DMS 273 (cell line): ENCODE measurements at regions not wholly inside any gene's neighbourhood (a gene's known extent, or its start where the extent isn't known, plus 50 kb on each side); places are given as distances from the start of the nearest gene placed in this dataset.

Source experiments
- DNase-seq: peaks from one replicate; lab custom pipeline; 2025; ENCODE audit not compliant: unreplicated experiment; lab: John Stamatoyannopoulos, UW

DNA sequence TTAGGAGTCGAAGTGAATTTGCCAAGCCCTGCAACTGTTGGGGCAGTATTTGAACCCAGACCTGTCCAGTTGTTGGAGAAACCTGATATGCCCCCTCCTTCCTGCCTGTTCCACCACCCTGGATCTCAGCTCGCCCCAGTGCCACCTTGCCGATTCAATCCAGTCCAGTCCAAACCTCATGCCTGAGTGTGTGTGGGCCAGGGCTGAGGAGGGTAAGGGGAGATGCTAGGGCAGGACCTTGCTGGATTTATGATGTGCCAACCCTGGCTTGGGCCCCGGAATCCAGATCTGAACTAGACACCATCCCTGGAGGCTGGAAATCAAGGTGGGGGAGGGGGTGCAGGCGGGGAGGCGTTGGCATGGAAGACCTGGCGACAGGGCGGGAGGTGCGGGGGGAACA is 98.9 kb upstream of the WNT4 start:
- DNase-seq: no peak

DNA sequence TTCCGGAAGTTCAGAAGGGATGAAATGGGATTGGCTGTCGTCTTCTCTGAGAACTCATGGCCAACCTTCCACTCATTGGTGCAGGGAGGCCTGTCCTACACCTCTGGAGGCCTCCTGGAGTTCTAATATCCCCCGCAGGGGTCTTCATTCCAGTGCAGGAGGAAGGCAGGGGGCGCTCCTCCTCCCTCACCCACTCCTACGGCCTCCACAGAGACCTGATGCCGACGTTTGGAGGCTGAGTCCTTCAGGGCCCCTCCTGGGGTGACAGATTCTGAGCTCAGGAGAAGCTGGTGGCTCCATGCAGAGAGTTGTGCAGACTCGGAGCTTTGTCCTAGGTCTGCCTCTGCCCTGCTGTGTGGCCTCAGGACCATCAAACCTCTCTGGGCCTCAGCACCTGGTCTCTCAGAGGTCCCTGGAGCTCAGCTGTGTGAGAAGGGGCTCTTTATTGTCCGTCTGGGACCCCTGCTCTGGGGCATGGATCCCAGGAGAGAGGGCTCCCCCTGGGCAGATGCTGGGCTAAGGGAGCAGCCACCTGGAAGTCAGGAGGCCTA is 102.3 kb upstream of the WNT4 start:
- no peak for DNase-seq

DNA sequence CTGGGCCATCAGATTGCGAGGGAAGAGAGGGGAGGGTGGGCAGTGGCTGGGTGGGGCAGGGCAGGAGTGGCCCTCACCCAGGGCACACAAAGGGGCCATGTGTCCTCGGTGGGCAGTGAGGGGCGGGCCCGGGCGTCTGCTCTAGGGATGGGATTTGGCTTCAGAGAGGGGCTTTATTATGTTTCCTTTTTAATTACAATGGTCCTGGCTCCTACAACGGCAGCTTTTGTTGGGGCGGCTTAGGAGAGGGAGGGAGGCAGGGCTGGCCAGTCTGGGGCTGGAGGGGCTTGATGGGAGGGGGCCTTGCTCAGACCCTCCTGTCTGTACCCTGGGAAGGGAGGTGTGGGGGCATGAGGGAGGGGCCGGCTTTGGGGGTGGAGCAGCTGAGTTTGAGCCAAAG is 102.8 kb upstream of the WNT4 start:
- no peak for DNase-seq

DNA sequence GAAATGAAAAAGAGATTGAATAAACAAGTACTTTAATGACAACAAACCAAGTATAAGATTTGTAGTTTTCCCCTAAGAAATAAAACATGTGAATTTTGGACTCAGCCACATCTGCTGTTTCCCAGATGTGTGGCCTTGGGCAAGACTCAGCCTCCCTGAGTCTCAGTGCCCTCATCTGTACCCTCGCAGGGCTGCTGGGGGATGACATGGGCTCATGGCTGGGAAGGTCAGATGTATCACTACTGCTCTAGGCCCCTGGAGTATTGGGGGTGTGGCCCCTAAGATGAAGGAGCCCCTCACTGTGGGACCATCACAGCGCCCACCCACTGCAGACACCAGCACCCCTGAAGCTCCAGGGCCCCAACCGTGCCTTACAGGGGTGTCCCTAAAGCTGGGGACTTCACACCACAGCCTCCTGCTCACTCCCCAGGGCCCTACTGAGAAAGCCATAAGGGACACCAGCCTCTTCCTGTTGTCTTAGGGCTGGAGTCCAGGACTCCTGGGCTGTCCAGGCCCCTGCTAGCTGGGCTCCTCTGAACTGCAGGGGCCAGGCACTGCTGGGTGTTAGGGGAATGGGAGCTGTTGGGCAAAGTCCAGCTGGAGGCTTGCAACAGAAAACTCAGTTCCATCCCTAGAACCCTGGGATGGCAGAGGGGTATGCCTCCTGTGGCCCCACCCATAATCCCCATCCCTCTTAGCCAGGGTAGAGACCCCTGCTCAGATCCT is 104.0 kb upstream of the WNT4 start:
- DNase-seq: no peak

DNA sequence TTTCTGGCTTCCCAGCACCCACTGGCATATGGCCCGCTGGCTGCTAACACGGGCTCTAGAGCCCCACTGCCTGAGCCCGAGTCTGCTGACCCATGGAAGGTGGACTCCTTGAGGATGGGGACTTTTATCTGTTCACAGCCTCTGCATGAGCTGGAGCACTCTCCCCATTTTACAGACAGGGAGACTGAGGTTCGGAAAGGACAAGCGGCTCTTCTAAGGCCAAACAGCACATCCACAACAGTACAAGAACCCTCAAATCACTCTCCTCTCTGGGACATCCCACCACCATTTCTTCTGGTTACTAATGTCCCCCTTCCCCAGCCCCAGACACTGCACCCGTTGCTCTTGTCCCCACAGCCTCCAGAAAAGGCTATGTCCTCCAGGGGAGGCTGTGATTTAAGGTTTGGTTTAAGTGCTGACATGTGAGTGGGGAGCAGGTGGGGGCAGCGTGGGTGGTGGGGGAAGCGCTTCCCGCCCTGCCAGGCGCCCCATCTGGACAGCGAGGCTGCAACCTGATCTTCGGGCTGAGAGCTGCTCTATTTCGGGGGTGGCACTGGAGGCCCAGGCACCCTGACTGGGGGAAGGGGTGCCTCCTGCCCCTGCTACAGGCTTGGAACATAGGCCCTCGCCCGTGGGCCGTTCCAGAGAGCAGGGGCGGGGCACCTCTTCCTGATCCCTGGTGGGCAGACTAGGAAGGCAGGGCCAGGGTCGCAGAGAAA is 104.8 kb upstream of the WNT4 start:
- peak; percentile 86 for DNase-seq

DNA sequence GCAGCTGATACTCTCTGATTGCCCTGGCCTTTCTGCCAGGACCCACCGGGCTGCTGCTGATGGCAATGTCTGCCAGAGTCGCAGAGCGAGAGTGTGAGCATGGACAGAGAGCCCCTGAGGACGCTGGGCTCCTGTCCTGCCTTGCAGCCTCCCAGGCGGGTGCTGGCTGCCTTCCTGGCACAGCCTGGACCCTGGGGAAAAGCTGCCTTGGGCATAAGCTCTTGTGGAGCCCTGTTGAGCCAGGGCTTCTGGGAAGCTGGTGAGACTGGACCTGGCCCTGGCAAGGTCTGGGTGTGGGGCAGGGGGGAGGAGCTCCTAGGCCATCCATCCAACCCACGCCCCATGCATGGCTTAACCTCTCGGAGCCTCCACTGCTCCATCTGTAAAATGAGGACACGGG is 105.8 kb upstream of the WNT4 start:
- DNase-seq: no peak

DNA sequence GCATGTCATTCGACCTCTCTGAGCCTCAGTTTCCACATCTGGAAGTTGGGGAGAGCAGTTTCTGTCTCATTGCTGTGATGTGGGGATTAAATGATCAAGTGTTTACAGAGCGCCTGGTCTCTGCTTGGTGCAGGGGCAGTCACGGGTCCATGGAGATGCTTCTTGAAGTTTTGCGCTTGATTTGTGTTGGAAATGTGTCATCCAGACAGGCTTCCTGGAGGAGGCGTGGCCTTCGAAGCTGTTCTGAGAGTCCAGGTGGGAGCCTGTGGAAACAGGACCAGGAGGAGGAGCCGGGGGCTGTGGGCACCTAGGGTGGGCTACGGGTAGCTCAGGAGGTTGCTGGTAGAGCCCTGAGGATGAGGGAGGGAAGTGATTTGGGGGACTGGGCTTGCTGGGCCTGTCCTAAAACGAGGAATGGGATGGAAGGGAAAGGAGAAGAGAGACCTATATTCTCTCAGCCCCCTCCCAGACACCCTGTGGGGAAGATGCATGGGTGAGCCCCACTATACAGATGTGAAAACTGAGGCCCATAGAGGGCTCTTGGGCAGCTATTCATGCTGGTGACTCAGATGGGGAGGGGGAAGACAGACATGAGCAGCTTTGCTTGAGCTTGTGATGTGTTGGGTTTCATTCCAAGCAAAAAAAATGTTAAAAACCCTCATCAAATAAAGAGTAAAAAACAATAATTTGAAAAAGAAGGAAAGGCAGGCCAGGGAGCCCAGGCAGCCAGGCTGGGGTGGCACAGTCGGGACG is 107.2 kb upstream of the WNT4 start:
- DNase-seq: no peak

DNA sequence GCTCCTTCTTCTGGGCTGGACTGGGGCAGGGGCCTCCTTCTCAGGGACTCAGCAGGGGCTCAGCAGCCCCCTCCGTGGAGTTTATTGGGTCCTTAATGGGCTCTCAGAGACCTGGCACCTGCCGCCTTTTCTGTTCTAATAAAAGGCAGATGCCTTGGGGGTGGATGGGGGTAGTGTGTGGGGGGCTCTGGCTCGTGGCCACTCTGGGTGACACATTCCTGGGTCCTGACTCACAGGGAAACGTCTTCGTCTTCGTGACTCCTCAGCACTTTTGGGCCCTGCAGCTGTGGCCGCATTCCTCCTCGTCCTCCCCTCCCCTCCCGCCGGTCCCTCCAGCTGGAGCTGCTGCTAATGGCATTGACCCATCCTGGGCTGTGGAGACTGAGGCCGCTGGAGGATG is 107.8 kb upstream of the WNT4 start:
- peak; percentile 22 for DNase-seq

DNA sequence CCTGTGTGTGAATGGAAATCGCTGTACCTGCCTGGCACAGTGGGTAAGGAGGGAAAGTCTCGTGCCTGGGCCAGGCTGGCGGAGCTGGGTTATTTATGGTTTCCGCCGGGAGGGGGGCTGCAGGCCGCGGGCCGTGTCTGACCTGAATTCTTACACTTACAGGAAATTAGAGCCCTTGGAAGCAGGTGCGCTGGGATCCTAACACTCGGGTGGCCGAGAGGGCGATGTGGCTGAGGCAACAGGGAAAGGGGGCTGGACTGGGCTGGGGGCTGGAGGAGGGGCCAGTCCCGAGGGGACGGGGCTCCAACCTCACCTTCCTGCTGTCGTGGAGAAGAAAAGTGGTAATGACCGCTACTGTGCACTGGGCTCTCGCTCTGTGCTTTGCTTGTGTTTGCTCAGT is 109.4 kb upstream of the WNT4 start:
- no peak for DNase-seq

DNA sequence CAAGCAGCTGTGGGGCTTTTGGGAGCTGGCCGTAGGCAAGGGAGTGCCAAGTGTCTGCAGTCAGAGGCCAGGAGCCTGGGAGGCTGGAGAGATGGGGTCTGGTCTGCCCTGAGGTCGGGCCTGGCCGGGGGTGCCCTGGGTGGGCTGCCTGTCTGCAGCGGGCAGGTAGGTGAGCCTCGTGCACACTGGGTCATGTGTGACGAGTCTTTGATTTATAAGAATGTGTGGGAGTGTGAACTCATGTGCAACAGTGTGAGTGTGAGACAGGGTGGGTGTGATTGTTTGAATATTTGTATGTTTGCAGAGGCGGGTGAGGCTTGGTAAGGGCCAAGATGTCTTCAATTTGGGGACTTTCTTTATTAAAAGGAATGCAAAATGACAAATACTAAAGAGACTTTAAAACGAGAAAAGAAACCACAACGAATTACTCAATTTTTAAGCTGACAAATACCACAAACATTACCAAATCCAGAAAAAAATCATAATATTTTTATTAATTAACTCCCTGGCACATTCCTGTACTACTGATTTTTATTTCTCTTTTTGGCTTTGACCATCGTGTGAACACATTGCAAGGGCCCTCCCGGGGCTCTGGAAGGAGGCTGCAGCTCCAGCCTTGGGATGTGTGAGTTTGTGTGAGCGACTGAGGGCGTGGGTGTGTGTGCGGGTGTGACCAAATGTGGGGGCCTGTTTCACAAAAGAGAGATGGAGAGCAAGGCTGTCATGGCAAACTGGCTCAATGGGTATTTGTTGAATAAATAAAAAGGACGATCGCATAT is 110.3 kb upstream of the WNT4 start:
- DNase-seq: no peak

DNA sequence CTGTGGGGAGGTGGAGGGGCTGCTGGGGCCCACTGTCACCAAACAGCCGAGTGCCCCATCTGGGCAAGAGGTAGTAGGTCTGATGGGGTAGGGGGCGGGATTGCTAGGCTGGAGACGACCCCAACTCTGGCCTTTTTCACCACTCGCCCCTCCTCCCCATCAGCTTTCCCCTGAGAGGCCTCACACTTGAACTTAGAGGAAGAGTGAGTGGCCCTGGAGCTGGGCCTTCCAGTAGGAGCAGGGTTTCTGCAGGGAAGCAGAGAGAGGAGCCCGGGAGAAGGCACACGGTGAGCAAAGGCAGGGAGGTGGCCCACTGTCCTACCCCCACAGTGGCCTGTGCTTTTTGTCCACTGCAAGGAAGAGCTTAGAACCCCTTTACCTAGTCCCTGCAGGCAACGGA is 111.9 kb upstream of the WNT4 start:
- no peak for DNase-seq

DNA sequence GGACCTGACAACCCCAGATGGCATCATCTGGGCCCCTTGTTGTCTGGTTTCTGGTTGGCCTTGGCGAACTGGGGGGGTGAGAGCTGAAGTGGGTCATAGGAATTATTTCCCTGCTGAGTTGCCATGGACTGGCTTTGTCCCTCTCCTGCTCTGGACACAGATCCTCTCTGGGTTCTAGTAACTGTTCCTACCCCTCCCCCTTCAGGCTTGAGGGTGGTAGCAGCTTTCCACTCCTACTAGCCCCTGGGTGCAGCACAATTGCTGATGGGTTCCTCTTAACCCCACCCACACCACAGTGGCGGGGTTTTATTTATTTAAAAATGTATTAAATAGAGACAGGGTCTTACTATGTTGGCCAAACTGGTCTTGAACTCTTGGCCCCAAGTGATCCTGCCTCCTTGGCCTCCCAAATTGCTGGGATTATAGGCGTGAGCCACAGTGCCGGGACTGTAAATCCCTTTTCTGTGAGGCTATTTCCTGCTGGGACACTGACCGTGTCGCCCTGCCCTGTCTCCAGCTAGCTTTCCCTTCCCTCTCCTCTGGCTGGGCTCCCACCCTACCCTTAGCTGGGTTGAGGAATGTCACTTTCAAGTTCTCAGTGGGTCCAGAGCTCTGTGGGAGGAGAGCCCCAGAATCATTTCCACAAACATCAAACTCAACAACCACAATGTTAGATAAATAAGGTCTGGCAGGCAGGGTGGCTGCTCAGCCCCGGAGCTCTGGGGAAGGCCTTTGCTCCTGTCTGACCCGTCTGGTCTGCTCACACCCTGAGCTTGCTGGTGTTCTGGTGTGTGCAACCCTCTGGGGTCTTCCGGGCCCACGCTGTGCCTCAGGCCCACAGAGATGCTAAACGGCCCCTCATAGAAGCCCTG is 112.7 kb upstream of the WNT4 start:
- no peak for DNase-seq

DNA sequence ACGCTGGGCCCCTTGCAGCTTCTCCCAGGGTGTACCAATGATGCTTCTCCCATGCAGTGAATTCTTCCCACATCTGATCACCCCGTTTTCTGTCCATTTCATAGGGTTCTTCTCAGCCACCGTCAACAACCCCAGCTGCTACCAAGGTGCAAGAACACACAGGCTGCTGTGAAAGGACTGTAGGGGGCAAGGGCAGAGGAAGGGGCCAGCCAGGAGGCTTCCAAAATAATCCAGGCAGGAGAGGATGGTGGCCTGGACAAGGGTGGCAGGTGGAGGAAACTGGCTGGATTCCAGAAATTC is 113.3 kb upstream of the WNT4 start:
- peak; percentile 33 for DNase-seq

DNA sequence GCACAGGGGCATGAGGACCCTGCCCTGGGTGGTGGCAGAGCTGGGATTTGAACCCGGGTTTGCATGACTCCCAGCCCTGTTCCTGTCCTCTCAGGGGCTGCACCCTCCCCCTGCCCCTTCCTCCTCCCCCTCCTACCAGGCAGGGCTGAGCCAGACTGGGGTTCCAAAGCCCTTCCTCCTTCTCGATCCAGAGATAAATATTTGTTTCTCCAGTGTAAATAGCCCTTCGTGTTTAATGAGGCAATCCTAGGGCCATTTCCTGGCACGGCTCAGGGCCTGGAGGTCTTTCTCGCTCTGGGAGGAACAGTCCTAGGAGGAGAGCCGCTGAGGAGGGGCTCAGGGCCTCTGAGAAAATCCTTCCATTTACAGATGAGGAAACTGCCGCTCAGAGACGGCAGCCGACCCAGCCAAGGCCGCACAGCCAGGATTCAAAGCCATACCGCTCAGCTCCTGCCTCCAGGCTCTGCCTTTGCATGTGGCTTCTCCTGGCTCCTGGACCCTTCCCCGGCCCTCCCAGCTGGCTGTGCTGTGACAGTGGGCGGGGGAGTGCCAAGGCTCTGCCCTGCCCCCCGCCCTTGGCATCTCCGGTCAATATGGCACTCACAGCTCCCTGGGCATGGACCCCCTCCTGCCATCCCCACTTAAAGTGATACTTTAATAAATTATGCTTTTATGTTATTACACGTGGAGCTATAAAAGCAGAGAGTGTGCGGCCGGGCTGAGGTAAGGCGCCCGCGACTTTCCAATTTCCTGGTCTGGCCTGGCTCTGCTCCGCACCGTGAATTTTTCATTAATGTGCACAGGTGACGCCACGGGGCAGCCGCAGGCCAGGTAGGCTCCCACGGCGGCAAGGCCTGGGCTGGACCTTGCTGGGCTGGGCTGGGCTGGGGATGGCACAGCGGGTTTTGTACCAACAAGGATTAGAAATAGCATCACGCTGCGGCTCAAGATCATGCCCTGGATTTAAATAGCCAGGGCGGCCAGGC is 114.7 kb upstream of the WNT4 start:
- DNase-seq: no peak

DNA sequence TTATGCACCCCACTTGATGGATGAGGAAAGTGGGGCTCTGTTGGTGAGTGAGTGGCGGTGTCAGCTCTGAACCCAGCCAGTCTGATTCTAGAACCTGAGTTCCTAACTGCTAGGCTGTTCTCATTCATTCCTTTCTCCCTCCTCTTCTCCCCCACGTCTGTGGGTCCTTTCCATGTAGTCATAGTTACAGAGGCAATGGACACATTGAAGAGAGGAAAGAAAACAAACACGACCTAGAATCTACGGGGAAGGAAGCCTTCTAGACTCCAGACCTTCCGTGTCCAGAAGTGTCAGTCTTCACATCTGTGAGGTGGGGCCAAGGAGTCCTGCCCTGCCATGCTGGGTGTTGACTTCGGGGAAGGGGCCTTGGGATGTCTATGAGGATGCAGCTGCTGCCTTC is 115.8 kb upstream of the WNT4 start:
- DNase-seq: no peak

DNA sequence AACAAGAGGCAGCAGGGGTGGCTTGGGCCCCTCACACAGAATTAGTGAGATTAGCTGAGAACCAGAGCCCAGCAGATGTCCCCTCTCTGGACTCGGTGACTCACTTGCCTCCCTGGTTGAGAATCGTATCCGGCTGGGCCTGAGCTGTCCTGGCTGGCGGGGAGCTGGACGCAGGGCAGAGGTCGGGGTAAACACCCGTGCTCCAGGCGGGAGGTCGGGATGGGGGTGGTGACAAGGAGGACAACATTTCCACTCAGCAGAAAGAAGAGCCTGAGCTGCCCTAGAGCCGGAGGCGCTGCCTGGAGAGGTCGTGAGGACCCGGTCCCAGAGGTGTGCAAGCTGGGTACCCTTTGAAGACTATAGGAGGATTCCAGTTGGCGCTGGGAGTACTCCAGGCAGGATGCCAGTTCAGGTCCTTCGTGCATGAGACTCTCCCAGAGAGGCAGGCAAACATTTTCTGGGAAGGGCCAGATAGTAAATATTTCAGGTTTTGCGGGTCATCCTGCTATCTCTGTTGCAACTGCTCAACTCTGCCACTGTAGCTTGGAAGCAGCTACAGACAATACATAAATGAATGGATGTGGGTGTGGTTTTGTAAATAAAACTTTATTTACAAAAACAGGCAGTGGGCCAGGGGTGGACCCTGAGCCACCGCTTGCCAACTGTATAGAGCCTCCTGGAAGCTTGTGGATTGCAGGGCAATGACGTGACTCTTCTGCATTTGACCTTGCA is 116.8 kb upstream of the WNT4 start:
- DNase-seq: peak; percentile 40

DNA sequence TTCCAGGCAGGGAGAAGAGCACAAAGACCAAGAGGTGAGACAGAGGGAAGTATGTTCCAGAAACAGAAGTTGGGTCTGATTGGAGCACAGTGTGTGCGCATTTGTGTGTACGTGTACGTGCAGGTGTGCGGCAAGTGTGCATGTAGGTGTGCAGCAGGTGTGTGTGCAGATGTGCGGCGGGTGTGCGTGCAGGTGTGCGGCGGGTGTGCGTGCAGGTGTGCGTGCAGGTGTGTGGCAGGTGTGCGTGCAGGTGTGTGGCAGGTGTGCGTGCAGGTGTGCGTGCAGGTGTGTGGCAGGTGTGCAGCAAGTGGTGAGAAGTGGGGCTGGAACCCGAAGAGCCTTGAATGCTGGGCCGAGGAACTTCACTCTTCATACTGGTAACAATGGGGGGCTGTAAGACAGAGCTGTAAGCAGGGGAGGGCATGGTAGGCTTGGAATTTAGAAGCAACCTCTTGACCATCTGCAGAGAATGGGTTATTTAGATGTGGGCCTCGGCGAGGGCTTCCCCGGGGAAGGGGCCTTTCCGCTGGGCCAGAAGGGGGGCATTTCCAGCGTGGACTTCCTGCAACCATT is 118.0 kb upstream of the WNT4 start:
- no peak for DNase-seq

DNA sequence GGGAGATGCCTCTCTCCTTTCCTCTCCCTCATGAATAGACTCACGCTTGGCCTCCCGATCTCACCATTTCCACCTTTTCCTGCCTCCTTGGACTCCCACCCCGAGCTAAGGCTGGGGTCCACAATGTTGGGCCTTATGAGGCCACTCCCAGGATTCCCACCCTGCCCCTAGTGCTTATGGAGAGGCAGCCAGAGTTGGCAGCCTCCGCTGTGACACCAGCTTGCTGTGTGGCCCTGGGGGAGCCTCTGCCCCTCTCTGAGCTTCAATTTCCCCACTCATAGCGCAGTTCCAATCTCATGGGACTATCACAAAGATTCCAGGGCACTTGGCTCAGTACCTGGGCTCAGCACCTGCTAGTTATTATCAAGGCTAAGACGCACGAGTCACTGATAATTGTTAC is 118.7 kb upstream of the WNT4 start:
- DNase-seq: no peak
